ENCODE measurements at regions not wholly inside any gene's neighbourhood (a gene's known extent, or its start where the extent isn't known, plus 50 kb on each side); places are given as distances from the start of the nearest gene placed in this dataset.
"Not testable (repeated sequence)": the region's sequence is repeated elsewhere in the genome, so short reads cannot be mapped to it uniquely, and the experiment has no call there.

GRCh38 chr22:48497743-48498520 is 1329.7 kb downstream of the BRD1 start:
- DNase-seq = not testable (repeated sequence)

GRCh38 chr22:48496987-48497650 is 1330.6 kb downstream of the BRD1 start:
- DNase-seq = no peak

- DNase-seq = no peak
Measured at GRCh38 chr22:48496226-48496845, 1331.3 kb downstream of the BRD1 start.

- no peak for DNase-seq
Measured at GRCh38 chr22:48495751-48496080, 1332.0 kb downstream of the BRD1 start.

GRCh38 chr22:48494968-48495750 is 1332.5 kb downstream of the BRD1 start:
- DNase-seq = no peak

GRCh38 chr22:48494256-48494967 is 1333.3 kb downstream of the BRD1 start:
- DNase-seq = no peak

GRCh38 chr22:48493733-48494132 is 1333.9 kb downstream of the BRD1 start:
- no peak for DNase-seq

GRCh38 chr22:48492366-48493320 is 1335.0 kb downstream of the BRD1 start:
- DNase-seq = no peak

GRCh38 chr22:48491451-48491941 is 1336.2 kb downstream of the BRD1 start:
- no peak for DNase-seq

- no peak for DNase-seq
Measured at GRCh38 chr22:48490500-48491411, 1336.9 kb downstream of the BRD1 start.

GRCh38 chr22:48489551-48490499 is 1337.8 kb downstream of the BRD1 start:
- no peak for DNase-seq

GRCh38 chr22:48488611-48489511 is 1338.8 kb downstream of the BRD1 start:
- no peak for DNase-seq

GRCh38 chr22:48488149-48488551 is 1339.5 kb downstream of the BRD1 start:
- no peak for DNase-seq

- DNase-seq = no peak
Measured at GRCh38 chr22:48486558-48486957, 1341.1 kb downstream of the BRD1 start.

- DNase-seq = no peak
Measured at GRCh38 chr22:48486134-48486532, 1341.5 kb downstream of the BRD1 start.

GRCh38 chr22:48485149-48486133 is 1342.2 kb downstream of the BRD1 start:
- no peak for DNase-seq

Measured in NCI-H2107 (cell line).